Activated CD4-positive, alpha-beta T cell treated with anti-CD3 and anti-CD28 coated beads, Interleukin-2, amount 50 U/mL, for 16 hours (primary cell): ENCODE measurements at regions not wholly inside any gene's neighbourhood (a gene's known extent, or its start where the extent isn't known, plus 50 kb on each side); places are given as distances from the start of the nearest gene placed in this dataset.

Experiments
- DNase-seq: peaks from one replicate; pipeline ENCODE4 v3.0.0-alpha.2; 2020

GRCh38 chr3:28907616-28908015 is 373.3 kb upstream of the RBMS3 start:
- no peak for DNase-seq

- no peak for DNase-seq
Observed at GRCh38 chr3:28912120-28912885, 368.6 kb upstream of the RBMS3 start.

GRCh38 chr3:28915741-28916500 is 364.9 kb upstream of the RBMS3 start:
- no peak for DNase-seq

GRCh38 chr3:28916713-28917499 is 364.0 kb upstream of the RBMS3 start:
- DNase-seq: peak; percentile 59

- no peak for DNase-seq
Observed at GRCh38 chr3:28917895-28918475, 362.9 kb upstream of the RBMS3 start.

- no peak for DNase-seq
Observed at GRCh38 chr3:28922376-28922775, 358.5 kb upstream of the RBMS3 start.

GRCh38 chr3:28923994-28924393 is 356.9 kb upstream of the RBMS3 start:
- no peak for DNase-seq

GRCh38 chr3:28924744-28925360 is 356.0 kb upstream of the RBMS3 start:
- DNase-seq: peak; percentile 41

GRCh38 chr3:28933337-28933736 is 347.5 kb upstream of the RBMS3 start:
- DNase-seq: no peak

GRCh38 chr3:28934126-28934813 is 346.6 kb upstream of the RBMS3 start:
- DNase-seq: no peak

GRCh38 chr3:28935146-28935545 is 345.7 kb upstream of the RBMS3 start:
- peak; percentile 63 for DNase-seq

- DNase-seq: no peak
Observed at GRCh38 chr3:28936154-28936553, 344.7 kb upstream of the RBMS3 start.

GRCh38 chr3:28940530-28940929 is 340.3 kb upstream of the RBMS3 start:
- DNase-seq: peak; percentile 61

- no peak for DNase-seq
Observed at GRCh38 chr3:28940994-28941393, 339.9 kb upstream of the RBMS3 start.

GRCh38 chr3:28947061-28947460 is 333.8 kb upstream of the RBMS3 start:
- no peak for DNase-seq

GRCh38 chr3:28947751-28948150 is 333.1 kb upstream of the RBMS3 start:
- no peak for DNase-seq

GRCh38 chr3:28948685-28949084 is 332.2 kb upstream of the RBMS3 start:
- DNase-seq: no peak

GRCh38 chr3:28949580-28949979 is 331.3 kb upstream of the RBMS3 start:
- DNase-seq: no peak

- DNase-seq: no peak
Observed at GRCh38 chr3:28950614-28951013, 330.3 kb upstream of the RBMS3 start.

GRCh38 chr3:28951772-28952556 is 328.9 kb upstream of the RBMS3 start:
- DNase-seq: no peak

GRCh38 chr3:28958656-28959055 is 322.2 kb upstream of the RBMS3 start:
- no peak for DNase-seq
